AG04450 (cell line): ENCODE measurements at regions not wholly inside any gene's neighbourhood (a gene's known extent, or its start where the extent isn't known, plus 50 kb on each side); places are given as distances from the start of the nearest gene placed in this dataset.

ENCODE experiments used
- CTCF ChIA-PET: fragments of 300-600, 350-600 bp; formaldehyde crosslinking; extraction: SDS; loops from one replicate; lab custom pipeline; 2022; ENCODE audit warnings: antibody characterized with exemption, inconsistent platforms; lab: Charles Lee
- POLR2A ChIA-PET: fragments of 350-600 bp; formaldehyde crosslinking; extraction: SDS; loops from one replicate; lab custom pipeline; 2021; ENCODE audit warnings: antibody characterized with exemption, inconsistent platforms; lab: Yijun Ruan, JAX
- DNase-seq: peaks from one replicate; pipeline ENCODE4 v3.0.0-alpha.2; 2011; ENCODE audit warnings: low read depth, low spot score
- H3K27ac ChIP-seq: one replicate; pipeline ENCODE4 v1.5.1; 2012; ENCODE audit warnings: low read depth, low read length, control low read depth
- H3K27me3 ChIP-seq: one replicate; pipeline ENCODE4 v1.6.0; 2012; ENCODE audit warnings: low read length; ENCODE audit not compliant: control insufficient read depth, insufficient read depth
- H3K4me3 ChIP-seq: 2 replicates; pipeline ENCODE4 v1.5.1; 2011; ENCODE audit warnings: mild to moderate bottlenecking, low read depth, low read length, control low read depth
- H3K9me3 ChIP-seq: 2 replicates; pipeline ENCODE4 v1.5.1; 2012; ENCODE audit warnings: low read length; ENCODE audit not compliant: control insufficient read depth, insufficient read depth
- CTCF ChIP-seq: IDR thresholded peaks from 2 replicates; pipeline ENCODE4 v1.5.1; 2011; ENCODE audit warnings: low read depth, low read length, control low read depth, inconsistent platforms

DNA sequence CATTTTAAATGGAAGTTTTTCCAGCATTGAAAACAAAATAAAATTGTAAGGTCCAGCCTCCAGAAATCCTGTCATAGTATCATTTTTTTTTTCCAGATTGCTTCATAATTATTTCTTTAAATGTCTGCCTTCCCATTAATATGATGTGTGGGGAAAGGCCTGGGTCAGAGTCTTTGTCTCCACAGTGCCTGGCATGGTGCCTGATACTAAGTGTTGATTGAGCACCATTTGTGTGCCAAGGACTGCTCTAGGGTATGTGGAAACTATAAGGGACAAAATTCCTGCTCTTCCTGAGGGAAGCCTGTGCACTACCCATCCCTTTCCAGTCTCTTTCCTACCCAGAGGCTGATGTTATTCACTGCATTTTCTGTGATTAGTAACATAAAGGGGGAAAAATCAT, 53.1 kb upstream of the BEND4 start:
- H3K9me3 ChIP-seq = no peaks in the 10 kb centered on the region
- H3K27me3 ChIP-seq = no peaks in the 10 kb centered on the region
- H3K27ac ChIP-seq = no peak overlapping the region
- TF ChIP-seq CTCF = no peak
- ChIA-PET POLR2A (no interaction called here), CTCF (no interaction called here)
- H3K4me3 ChIP-seq = no peak overlapping the region
- no peak for DNase-seq

DNA sequence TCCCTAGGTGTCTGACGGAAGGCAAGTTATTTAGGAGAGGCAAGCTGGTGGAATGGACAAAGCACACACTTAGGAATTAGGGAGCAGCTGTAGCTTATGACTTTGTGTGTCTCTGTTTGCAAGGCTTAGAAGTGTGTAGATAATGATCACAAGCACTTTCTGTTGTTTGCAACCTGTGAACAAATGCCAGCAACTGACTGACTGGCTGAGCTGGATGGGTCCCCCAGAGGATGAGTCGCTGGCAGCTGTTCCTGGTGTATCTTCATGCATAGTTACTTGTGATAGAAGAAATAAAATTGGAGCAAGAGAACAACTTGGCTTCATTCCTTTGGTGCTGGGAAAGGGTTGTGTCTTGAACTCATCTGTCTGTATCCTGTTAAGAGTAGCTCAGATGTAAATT, 64.2 kb upstream of the BEND4 start:
- no peak overlapping the region for H3K27ac ChIP-seq
- no peaks in the 10 kb centered on the region for H3K9me3 ChIP-seq
- ChIA-PET CTCF (no interaction called here), POLR2A (no interaction called here)
- H3K4me3 ChIP-seq = no peak overlapping the region
- no peaks in the 10 kb centered on the region for H3K27me3 ChIP-seq
- TF ChIP-seq CTCF = no peak
- DNase-seq = no peak

DNA sequence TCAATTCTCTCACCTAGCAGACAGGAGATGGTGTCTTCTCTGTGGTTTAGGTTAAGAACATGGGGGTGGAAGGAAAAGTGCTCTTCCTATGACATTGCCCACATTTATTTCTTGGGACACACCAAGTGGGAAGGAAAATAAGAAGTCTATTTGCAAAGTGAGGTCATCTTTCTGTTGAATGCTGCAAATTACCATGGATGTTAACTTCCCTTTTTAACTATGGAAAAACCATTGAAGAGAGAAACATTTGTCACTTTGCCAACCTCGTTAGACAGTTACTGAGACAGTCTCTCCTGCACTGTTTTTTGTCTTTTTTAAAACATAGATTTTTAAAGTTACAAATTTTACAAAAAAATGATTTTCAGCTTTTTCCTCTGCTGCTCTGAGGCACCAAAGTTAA, 72.8 kb upstream of the BEND4 start:
- ChIA-PET POLR2A (no interaction called here), CTCF (no interaction called here)
- H3K27me3 ChIP-seq = no peaks in the 10 kb centered on the region
- H3K9me3 ChIP-seq = no peaks in the 10 kb centered on the region
- H3K27ac ChIP-seq = no peak overlapping the region
- TF ChIP-seq CTCF = no peak
- H3K4me3 ChIP-seq = no peak overlapping the region
- no peak for DNase-seq

- ChIA-PET CTCF (no interaction called here), POLR2A (no interaction called here)
- H3K4me3 ChIP-seq = no peak overlapping the region
- no peaks in the 10 kb centered on the region; the same call in 1 of the 2 replicates for H3K9me3 ChIP-seq
- no peak for TF ChIP-seq CTCF
- no peaks in the 10 kb centered on the region for H3K27me3 ChIP-seq
- no peak overlapping the region for H3K27ac ChIP-seq
- DNase-seq = no peak
Measured at GRCh38 chr4:42234817-42235216, 82.4 kb upstream of the BEND4 start.

DNA sequence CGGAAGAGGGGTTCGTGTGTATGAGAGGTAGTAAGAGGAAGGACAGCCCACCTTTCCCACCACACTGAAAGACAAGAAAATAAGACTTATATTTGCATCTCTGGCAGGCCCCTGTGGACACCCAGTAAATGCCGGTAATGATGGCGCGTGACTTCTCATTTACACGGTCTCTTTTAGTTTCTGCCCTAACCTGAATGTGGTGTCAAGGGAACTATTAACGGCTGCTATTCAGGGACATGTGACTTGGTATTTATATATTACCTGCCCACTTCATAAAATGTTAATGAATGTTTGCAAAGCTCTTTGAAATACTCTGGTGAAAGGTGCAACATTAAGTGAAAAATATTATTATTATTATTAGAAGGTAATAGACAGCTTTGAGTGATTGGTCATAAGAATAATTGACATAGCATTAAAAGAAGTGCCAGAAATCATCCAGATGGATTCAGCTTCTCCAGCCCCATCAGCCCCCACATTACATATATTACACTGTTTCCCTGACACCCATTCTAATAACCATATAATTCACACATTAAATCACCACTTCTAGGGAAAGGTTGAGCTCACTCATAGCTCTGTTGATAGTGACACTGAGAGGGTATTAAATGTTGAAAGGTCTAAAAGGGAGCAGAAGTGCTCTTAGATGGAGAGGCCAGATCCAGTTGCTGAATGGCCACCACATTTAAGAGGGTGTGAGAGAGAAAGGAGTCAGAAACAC, 83.0 kb upstream of the BEND4 start:
- H3K27ac ChIP-seq = no peak overlapping the region
- H3K9me3 ChIP-seq = no peaks in the 10 kb centered on the region; the same call in 1 of the 2 replicates
- no peak overlapping the region for H3K4me3 ChIP-seq
- H3K27me3 ChIP-seq = no peaks in the 10 kb centered on the region
- no peak for TF ChIP-seq CTCF
- CTCF ChIA-PET = no interaction called here
- POLR2A ChIA-PET = no interaction called here
- no peak for DNase-seq
